Mucosa of stomach (tissue), 1 donor: ENCODE measurements at regions not wholly inside any gene's neighbourhood (a gene's known extent, or its start where the extent isn't known, plus 50 kb on each side); places are given as distances from the start of the nearest gene placed in this dataset.
"Not testable (repeated sequence)": the region's sequence is repeated elsewhere in the genome, so short reads cannot be mapped to it uniquely, and the experiment has no call there.

Experiments used
- H3K27me3 ChIP-seq: one replicate; pipeline ENCODE4 v1.7.0; 2013; ENCODE audit warnings: mild to moderate bottlenecking, low read length; ENCODE audit not compliant: control insufficient read depth, insufficient read depth
- H3K36me3 ChIP-seq: one replicate; pipeline ENCODE4 v1.7.0; 2013; ENCODE audit warnings: low read length; ENCODE audit not compliant: control insufficient read depth, insufficient read depth
- H3K4me1 ChIP-seq: one replicate; pipeline ENCODE4 v1.7.0; 2013; ENCODE audit warnings: mild to moderate bottlenecking, low read length; ENCODE audit not compliant: control insufficient read depth, insufficient read depth
- H3K4me3 ChIP-seq: one replicate; pipeline ENCODE4 v1.7.0; 2013; ENCODE audit warnings: low read length
- H3K9ac ChIP-seq: one replicate; pipeline ENCODE4 v1.7.0; 2013; ENCODE audit warnings: mild to moderate bottlenecking, low read length, moderate library complexity
- H3K9me3 ChIP-seq: one replicate; pipeline ENCODE4 v1.7.0; 2013; ENCODE audit warnings: mild to moderate bottlenecking, low read length, moderate library complexity; ENCODE audit not compliant: control insufficient read depth
- donor health status: Pancreatic carcinoma.

- no peak overlapping the region for H3K4me3 ChIP-seq
- H3K9me3 ChIP-seq, result no peaks in the 10 kb centered on the region
Measured at GRCh38 chr6:155561257-155561965, 105.8 kb upstream of the NOX3 start.

GRCh38 chr6:155549928-155550327 is 94.3 kb upstream of the NOX3 start:
- Histone ChIP-seq H3K4me3 (no peak overlapping the region), H3K36me3 (no peaks in the 10 kb centered on the region), H3K27me3 (no peaks in the 10 kb centered on the region)

More at GRCh38 chr6:155561257-155561965, 105.8 kb upstream of the NOX3 start:
- no peak overlapping the region for H3K9ac ChIP-seq
- no peaks in the 10 kb centered on the region for H3K27me3 ChIP-seq
- H3K36me3 ChIP-seq, result no peaks in the 10 kb centered on the region
- H3K4me1 ChIP-seq, result no peaks in the 10 kb centered on the region

GRCh38 chr6:155549028-155549798 is 93.6 kb upstream of the NOX3 start:
- H3K4me1 ChIP-seq, result no peaks in the 10 kb centered on the region
- no peaks in the 10 kb centered on the region for H3K9me3 ChIP-seq
- H3K9ac ChIP-seq, result no peak overlapping the region
- no peaks in the 10 kb centered on the region for H3K36me3 ChIP-seq
- no peaks in the 10 kb centered on the region for H3K27me3 ChIP-seq
- no peak overlapping the region for H3K4me3 ChIP-seq

More at GRCh38 chr6:155549928-155550327, 94.3 kb upstream of the NOX3 start:
- no peaks in the 10 kb centered on the region for H3K9me3 ChIP-seq
- H3K9ac ChIP-seq, result no peak overlapping the region
- H3K4me1 ChIP-seq, result no peaks in the 10 kb centered on the region

- no peaks in the 10 kb centered on the region for H3K9me3 ChIP-seq
- H3K36me3 ChIP-seq, result no peaks in the 10 kb centered on the region
- H3K9ac ChIP-seq, result no peak overlapping the region
- H3K27me3 ChIP-seq, result no peaks in the 10 kb centered on the region
- no peak overlapping the region for H3K4me3 ChIP-seq
- H3K4me1 ChIP-seq, result no peaks in the 10 kb centered on the region
Measured at GRCh38 chr6:155548576-155548975, 92.9 kb upstream of the NOX3 start.

GRCh38 chr6:155544677-155545076 is 89.0 kb upstream of the NOX3 start:
- Histone ChIP-seq H3K9ac (no peak overlapping the region), H3K9me3 (no peaks in the 10 kb centered on the region), H3K27me3 (no peaks in the 10 kb centered on the region), H3K36me3 (no peaks in the 10 kb centered on the region), H3K4me3 (no peak overlapping the region), H3K4me1 (no peaks in the 10 kb centered on the region)

- Histone ChIP-seq H3K9me3 (no peaks in the 10 kb centered on the region), H3K27me3 (no peaks in the 10 kb centered on the region), H3K4me3 (no peak overlapping the region), H3K36me3 (no peaks in the 10 kb centered on the region), H3K4me1 (no peaks in the 10 kb centered on the region), H3K9ac (no peak overlapping the region)
Measured at GRCh38 chr6:155543166-155543847, 87.7 kb upstream of the NOX3 start.

- Histone ChIP-seq H3K9ac (no peak overlapping the region), H3K4me1 (no peaks in the 10 kb centered on the region), H3K36me3 (no peaks in the 10 kb centered on the region), H3K4me3 (no peak overlapping the region), H3K27me3 (no peaks in the 10 kb centered on the region), H3K9me3 (no peaks in the 10 kb centered on the region)
Measured at GRCh38 chr6:155542036-155542435, 86.4 kb upstream of the NOX3 start.

GRCh38 chr6:155538708-155539390 is 83.2 kb upstream of the NOX3 start:
- Histone ChIP-seq H3K9ac (no peak overlapping the region), H3K36me3 (no peaks in the 10 kb centered on the region), H3K9me3 (no peaks in the 10 kb centered on the region), H3K4me1 (no peaks in the 10 kb centered on the region), H3K4me3 (no peak overlapping the region), H3K27me3 (no peaks in the 10 kb centered on the region)

- Histone ChIP-seq H3K9me3 (no peaks in the 10 kb centered on the region), H3K9ac (no peak overlapping the region), H3K4me3 (no peak overlapping the region)
Measured at GRCh38 chr6:155534678-155535077, 79.0 kb upstream of the NOX3 start.

GRCh38 chr6:155530219-155530834 is 74.7 kb upstream of the NOX3 start:
- Histone ChIP-seq H3K9ac (no peak overlapping the region), H3K36me3 (no peaks in the 10 kb centered on the region), H3K4me1 (no peaks in the 10 kb centered on the region), H3K9me3 (no peaks in the 10 kb centered on the region), H3K4me3 (no peak overlapping the region), H3K27me3 (no peaks in the 10 kb centered on the region)

More at GRCh38 chr6:155534678-155535077, 79.0 kb upstream of the NOX3 start:
- Histone ChIP-seq H3K4me1 (no peaks in the 10 kb centered on the region), H3K36me3 (no peaks in the 10 kb centered on the region), H3K27me3 (no peaks in the 10 kb centered on the region)

- not testable (repeated sequence) for H3K9ac ChIP-seq
Measured at GRCh38 chr6:155529814-155530213, 74.2 kb upstream of the NOX3 start.

More at GRCh38 chr6:155529814-155530213, 74.2 kb upstream of the NOX3 start:
- H3K9me3 ChIP-seq, H3K36me3 ChIP-seq, H3K27me3 ChIP-seq, H3K4me1 ChIP-seq, H3K4me3 ChIP-seq: not testable (repeated sequence)
